Suppressor macrophage (primary cell): ENCODE measurements at regions not wholly inside any gene's neighbourhood (a gene's known extent, or its start where the extent isn't known, plus 50 kb on each side); places are given as distances from the start of the nearest gene placed in this dataset.

Experiments
- DNase-seq, 4 experiments: peaks; one replicate each; pipeline ENCODE4 v3.0.0-alpha.2; 2020 to 2022

DNA sequence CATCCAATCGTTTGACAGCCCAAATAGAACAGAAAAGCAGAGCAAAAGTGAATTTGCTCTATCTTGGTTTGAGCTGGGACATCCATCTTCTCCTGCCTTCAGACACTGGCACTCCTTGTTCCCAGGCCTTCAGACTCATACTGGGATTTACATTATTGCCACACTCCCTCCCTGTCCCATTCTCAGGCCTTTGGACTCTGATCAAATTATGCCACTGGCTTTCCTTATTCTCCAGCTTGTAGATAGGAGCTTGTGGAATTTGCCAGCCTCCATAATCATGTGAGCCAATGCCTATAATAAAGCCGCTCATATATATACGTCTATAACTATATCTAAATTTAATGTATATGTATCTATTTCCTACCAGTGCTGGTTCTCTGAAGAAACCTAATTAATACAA, 568.3 kb upstream of the KIRREL3 start:
- DNase-seq = no peak

DNA sequence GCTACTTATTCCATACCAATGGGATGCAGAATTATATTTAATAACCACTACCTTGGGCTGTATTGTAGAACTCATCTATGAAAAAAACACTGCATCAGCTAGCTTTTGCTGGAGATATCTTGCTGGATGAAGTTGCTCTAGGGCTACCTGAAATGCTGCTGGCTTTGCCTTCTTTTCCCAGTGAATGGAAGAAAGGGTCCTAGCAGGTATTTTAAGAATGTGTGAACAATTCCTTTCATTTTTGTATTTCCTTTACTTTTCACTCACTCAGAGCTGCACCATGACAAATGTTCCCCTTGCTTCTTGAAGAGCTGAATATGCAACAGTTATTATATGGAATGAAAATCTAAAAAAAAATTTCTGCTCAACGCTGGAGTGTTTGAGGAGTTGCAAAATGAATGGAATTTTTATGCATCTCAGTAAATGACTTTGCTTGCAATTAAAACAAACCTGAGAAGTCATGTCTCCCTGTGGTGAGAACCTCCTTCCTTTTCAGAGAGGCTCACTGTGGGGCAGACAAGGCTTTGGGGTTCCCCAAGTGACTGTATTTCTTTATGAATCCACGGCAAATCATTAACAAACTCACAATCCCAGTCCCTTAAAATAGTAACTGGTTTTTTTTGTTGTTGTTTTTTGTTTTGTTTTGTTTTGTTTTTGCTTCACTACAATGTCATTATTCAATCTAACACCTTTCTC, 566.8 kb upstream of the KIRREL3 start:
- no peak for DNase-seq

DNA sequence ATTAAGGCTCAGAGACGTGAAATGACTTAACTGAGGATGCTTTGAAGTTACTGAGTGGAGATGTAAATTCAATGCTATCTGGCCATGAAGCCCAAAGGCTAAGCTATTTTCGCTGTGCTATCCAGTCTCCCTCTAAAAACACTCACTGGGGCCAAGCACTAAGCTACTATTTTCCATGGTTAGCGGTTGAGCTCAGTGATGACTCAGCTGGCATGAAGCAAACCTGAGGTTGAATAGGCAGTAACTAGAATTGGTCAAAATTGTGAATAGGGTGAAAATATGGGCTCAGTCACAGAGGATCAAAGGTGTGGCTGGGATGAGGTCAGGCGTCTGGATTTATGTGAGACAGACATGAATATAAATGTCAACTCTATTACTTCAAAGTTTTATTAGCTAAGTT, 564.2 kb upstream of the KIRREL3 start:
- DNase-seq = no peak

DNA sequence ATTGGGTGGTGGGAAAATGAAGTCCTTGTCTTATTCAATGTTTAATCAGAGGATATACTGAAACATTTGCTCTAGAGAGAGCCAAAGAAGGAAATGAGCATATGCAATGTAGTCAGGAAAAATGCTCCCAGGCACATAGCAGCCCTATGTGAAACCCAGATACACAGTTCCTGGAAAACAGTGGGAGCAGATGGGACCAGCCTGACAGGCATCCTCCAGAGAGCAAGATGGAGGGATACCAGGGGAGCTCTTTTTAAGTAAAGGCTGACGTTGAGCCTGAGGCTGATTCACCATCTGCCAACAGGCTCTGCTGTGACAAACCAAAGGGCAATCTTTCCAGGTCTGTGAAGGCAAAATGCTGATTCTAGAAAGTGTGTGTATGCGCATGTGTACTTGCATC, 559.4 kb upstream of the KIRREL3 start:
- no peak for DNase-seq

DNA sequence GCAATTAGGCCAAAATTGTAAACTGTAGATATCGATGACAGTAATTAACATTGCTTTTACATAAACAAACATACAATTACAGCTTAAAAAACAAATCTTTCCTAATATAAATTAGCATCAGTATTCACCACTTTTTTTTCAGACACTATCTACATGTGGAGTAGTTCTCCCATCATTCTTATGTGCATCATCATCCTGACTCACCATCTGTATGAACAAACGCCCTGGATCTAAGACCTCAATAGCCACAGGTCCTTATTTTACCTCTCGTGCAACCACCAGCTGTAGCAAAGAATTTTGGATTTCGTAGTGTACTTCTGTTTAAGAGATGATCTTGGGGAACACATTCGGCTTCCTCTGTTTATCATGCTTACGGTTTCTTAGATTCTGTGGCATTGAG, 551.9 kb upstream of the KIRREL3 start:
- no peak for DNase-seq

DNA sequence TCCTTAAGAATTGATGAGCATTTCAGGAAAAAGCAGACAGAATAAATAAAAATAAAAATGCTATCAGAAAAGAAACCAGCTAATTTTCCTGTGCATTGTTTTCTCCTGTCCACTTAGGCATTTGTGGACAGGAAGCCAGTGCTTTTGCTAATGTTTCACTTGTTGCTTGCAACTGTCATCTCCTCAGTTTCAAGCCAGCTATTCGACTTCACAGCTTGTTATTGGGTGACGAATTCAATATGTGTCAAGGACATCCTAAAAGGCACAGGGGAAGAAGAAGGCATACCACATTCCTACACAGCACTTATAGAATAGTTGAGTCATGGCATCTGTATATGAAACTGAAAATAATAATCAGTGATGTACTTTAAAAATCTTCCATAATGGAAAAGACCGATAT, 530.6 kb upstream of the KIRREL3 start:
- no peak for DNase-seq

DNA sequence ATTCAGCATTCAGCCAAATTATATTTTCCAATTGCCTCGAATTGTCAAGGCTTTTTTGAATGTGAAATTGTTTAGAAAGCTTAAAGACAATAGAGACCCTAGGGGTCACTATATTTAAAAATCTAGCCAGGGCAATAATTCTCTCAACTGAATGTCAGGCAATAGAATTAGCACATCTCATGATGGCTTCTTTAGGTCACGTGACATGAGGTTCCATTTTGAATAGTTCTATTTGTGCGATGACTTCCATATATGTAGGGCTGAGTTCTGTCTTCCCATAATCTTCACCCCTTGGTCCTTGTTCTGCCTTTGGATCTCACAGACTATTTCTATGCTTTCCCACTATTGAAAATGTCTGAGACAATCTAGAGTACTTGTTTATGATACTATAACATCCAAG, 527.7 kb upstream of the KIRREL3 start:
- no peak for DNase-seq

DNA sequence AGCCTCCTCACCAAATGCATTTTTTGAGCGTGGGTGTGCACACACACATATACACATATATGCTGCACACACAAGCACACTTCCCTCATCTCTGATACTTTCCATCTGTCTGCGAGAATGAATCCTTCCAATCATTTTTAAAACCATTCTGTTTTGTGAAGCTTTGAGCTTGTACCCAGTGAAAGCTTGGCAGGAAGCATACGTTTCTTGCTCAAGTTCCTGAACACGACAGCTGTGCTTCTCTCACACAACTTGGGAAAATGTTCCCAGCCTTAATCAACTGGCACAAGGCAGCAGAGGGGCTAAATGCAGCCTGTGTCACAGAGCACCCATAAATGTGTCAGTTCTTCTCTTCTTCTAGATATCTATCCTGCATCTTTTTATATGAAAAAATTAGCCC, 524.0 kb upstream of the KIRREL3 start:
- DNase-seq = no peak

DNA sequence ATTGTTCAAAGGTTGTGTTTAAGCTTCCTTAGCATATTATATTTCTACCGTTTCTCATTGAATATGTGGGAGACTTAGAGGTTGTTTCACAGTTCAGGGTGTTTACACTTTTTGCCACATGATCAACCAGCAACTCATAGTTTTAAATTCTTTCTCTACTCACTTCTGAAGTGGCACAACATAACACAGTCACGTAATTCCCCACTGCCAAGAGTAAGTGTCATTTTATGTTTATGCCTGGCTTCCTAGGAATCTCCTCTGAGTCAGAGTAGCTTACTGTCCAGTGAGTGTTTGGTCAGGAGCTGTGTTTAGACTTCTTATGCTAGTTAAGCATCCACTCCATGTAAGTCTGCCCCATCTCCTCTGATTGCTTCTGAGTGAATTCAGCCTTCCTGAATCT, 520.8 kb upstream of the KIRREL3 start:
- no peak for DNase-seq

DNA sequence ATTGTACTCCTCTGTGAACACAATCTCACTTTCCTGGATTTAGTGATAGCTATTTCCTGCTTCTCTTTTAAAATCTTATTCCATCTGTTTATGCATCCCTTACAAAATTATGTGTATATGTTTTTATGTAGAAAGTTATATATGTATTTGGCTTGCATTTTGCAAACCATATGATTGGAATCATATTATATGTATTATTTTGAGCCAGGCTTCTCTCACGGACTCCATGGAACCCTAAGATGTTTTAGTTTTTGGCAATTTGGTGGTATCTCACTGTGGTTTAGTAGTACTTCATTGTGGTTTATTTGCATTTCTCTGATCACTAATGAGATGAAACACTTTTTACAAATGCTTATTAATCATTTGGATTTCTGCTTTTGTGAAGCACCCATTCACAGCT, 507.3 kb upstream of the KIRREL3 start:
- no peak for DNase-seq

DNA sequence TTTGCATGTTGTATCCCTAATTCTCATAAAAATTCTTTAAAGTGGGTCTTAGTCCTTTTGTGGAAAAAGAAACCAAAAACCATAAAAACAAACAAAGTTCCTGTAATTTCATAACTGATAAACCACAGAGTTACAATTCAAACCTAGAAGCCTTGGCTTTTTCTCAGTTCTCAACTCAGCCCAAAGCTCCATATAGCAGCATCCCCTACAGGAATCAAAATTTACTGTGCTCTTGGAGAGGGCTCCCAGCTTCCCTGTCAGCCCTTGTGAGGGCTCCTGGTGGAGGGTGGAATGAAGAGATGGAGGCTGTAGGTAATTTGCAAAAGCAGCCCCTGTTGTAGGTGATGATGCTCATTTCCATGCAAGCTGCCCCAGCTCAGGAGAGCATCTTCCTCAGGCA, 506.1 kb upstream of the KIRREL3 start:
- DNase-seq = no peak

DNA sequence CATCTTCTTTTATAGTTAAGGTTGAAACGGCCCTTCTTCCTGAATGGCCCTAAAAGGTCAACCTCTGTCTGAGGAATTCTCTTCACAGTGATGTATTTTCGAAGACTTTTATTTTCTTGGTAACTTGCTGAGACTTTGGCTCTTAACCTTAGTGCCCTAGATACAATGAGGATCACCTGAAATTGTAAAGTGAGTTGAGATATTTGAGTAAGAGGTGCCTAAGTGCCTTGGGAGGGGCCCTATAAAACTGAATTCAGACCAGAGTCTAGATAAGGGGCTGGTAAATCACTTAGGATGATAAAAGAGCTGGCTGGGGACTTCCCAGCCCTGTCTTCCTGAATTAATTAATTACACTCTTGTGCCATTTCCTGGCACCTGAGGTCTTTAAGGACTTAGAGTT, 505.6 kb upstream of the KIRREL3 start:
- DNase-seq = no peak

DNA sequence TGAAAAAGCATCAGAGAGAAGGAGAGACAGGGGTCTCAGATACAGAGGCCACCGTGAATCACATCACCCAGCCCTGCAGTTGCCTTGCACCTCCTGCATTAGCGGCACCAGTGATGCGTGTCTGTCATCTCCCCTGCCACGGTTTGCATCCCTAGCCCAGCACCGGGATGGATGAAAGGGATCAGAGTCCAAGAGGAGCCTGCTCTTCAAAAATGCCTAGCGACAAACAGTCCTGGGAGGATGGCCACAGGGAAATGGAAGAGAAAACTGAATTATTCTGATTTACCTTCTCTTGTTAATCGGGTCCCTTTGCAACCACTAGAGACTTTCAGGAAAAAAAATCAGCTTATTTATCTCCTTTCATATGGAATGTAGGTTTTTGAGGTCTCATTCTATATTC, 495.6 kb upstream of the KIRREL3 start:
- DNase-seq = no peak

DNA sequence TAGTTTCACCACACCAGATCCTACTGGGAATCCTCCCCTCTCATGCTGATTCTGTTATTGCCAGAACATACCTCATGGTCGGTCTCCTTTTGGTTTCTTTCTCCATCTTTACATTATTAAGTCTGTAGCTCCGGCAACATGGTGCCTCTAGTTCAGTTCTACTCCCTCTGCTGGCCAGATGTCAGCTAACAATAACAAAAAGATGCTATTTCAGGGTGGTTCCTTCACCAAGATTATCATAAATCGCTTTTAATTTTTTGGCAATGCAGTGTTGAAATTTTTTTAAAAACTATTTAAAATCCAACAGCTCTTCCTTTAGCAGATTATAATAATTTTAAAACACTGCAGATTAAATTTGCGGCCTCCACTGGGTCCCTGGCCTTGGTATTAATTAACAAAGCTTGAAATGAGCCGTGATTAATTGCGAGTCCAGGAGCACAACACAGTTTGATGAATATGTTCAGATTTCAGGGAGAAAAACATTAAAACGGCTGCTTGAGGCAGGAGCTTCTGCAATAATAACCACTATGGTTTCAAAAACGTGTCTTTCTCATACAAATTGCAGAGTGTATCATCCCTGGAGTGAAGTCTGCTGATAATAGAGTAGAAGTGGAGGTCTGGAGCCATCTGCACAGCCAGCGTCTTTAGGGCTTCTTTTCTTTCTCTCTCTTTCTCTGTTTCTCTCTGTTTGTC, 492.9 kb upstream of the KIRREL3 start:
- DNase-seq = peak in 3 of 4 experiments; percentile 4 to 15 (median 5)

DNA sequence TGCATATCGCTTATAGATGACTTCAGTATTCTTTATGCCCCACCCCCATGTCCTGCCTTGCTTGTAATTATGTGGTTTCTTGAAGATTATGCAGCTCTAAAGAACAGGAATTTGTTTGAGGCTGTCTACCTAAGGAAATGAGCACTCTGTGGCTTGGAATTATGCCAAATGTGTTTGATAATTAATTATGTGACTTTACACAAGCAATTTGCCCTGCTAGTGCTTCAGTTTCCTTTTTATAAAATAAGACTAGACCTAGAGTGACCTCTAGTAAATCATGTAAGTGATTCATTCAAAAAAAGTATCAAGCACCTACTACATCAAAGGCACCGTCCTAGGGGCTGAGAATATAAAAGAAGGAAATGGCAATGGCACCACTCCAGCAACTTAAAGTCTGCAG, 491.5 kb upstream of the KIRREL3 start:
- DNase-seq = no peak

DNA sequence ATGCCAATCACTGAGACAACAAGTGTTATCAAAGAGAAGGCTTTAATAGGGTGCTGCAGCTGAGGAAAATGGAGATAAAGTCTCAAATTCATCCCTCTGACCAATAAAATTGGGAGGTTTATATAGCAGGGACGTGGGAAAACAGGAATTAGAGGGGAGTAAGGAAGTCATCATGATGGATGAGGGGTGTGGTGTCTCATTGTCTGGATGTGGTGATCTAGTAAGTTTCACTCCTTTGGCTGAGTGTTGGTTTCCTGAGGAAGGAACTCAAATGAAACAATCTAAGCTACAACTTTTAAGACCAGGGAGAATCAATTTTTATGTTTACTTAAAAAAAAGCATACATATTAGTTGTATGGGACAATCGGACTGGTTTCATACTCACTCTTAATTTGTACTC, 491.0 kb upstream of the KIRREL3 start:
- DNase-seq = no peak

DNA sequence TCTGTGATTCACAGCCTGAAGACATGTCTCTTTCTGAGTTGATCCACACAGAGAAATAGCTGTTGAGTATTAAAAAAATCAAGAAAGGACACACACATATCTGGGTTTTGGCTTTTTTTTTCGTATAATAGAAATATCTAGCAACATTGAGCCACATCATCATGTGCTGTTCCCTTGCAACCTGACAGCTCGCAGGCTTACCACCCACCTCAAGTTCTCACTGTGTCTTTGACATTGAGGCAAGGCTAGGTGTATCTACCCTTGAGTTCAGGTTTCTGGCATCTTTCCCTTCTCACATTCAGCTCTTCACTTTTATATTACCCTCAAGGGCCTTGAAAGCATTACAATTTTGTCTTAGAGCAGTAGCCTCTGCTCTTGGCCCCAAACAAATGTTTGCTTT, 490.3 kb upstream of the KIRREL3 start:
- DNase-seq = no peak

DNA sequence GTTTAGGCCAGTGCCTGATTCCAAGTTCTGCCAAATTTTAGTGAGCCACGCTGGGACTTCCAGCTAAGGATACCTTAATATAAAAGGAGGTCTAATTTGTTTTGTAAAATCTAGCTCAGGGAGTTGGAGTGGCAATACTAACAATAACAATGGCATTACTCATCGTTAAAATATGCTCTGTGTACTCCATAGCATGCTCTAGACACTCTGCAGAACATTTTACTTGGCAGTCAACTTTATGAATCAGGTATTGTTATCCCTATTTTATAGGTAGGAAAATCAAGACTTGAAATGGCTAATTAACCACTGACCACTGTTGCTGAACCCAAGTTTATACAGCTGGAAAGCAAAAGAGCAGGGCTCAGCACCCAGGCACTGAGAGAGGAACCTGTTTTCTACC, 485.0 kb upstream of the KIRREL3 start:
- DNase-seq = no peak

DNA sequence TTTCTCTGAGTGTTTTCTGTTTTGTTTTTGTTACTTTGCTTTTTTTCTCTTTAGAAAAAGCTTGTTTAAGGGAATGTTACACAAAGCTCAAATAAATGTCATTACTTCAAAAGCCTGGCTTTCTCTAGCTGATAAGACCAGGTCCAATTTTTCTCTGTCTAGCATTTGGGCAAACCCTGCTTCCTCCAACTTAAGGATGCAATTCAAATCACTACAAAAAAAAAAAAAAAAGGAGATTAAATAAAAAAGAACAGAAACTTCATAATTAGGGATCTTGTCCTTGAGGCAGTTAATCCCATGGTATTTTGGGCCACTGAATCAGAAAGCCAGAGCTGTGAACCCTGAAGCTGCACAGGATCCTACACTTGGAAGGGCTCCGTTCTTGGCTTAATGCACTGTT, 480.8 kb upstream of the KIRREL3 start:
- no peak for DNase-seq

DNA sequence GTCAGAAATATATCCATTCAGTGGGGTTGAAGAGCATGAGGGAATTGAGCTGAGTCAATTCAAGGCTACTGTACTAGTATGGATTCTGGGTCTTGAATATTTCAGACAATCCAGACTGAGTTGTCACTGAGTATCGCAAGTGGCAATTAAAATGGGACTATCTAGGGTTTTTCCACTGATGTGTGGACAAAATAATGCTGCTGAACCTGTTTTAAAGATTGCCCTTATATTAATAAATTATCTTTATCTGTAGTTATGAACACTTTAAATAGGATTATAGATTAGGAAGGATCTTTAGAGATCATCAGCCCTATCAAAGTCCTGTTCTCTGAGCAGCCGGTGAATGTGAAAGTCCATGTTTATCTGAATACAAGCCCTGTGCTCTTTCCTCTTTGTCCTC, 478.3 kb upstream of the KIRREL3 start:
- DNase-seq = no peak

DNA sequence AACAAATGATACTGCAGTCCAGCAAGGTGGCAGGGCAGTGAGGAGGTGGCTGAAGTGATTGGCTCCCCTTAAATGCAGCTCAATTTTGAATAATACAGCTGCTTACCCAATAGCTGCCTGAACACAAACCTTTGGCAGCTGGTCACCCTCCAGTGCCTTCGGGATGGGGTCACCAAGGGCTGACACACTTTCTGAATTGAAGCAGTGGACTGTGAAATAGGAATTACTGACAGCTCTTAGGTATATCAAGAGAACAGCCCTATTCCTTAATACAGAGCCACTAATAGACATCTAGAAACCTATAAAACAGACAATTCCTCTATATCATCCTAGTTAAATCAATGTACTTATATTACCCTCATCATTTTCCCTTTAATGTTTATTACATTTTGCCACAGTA, 474.2 kb upstream of the KIRREL3 start:
- no peak for DNase-seq

DNA sequence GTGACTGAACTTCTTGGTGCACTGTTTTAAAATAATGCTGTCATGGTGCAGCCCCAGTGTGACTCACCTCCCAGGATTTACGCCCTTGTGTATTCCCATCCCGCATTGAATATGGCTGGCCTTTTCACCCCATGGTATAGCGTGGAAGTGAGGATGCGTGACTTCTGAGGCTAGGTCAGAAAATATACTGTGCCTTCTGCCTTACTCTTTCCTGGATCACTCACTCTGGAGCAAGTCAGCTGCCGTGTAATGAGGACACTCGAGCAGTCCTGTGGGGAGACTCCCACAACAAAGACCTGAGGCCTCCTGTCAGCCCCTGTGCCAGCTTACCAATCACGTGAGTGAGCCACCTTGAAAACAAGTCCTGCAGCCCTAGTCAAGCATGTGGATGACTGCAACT, 471.9 kb upstream of the KIRREL3 start:
- no peak for DNase-seq

DNA sequence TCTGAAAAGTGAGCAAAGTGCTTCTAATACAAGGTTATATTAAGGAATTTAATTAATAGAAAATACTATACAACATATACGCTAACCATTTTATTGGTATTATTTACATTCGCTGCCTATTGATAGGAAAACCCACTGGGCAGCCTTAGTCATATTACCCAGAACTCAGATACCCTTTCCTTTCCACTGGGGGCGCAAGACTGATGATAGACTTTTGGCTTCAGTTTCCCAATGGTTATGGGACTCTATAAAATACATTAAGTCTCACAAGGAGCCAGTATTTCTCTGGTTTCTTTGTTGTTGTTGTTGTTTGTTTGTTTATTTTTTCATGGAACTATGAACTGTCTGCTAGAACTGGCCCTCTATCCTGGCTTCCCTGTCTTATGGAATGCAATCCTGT, 471.1 kb upstream of the KIRREL3 start:
- DNase-seq = no peak

DNA sequence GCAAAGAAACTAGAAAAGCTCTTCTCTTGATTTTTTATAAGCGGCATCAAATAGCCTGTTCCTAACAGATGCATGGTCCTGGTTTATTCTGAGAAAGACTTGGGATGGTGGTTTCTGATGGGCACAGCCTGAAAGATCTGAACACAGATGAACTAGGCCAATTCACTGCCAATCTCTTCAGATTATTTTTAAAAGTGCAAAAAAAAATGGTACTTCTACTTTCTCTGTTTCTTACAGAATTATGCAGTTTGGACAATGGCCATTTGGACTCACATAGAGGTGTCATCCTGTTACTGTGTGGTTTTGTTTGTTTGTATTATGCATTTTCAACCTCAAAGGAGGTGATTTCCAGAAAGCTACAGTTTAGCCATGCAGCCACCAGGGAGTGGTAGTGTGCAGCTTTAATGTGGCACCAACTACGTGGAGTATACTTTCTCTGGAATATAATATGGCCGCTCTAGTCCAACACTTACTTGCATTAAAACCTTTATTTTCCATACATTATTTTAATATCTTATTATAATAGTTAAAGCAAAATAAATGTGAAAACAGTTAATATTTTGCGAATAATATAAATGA, 469.8 kb upstream of the KIRREL3 start:
- peak; percentile 16 to 38 (median 23) for DNase-seq

DNA sequence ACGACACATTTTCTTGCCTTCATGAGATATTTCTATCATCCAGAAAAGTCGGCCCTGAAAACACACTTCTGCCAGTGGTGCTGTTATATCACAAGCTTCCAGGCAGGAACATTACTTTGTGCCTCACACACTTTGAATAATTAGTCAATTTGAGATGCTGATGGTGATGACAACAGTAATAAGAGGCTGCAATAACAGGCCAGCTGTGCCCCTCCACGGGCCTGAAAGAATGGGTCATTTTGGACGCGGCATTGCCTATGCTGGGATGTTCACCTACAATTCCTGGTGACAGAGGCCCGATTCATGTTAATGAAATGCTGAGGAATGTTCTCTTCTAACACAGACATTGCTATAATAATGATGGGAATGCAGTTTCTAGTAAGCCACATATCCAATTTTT, 463.8 kb upstream of the KIRREL3 start:
- no peak for DNase-seq
